HT1080 (cell line): ENCODE measurements at regions not wholly inside any gene's neighbourhood (a gene's known extent, or its start where the extent isn't known, plus 50 kb on each side); places are given as distances from the start of the nearest gene placed in this dataset.
A peak's percentile ranks its signal among the peaks of the same experiment; 100 is the strongest.

Experiments
- DNase-seq: peaks from one replicate; pipeline ENCODE4 v3.0.0-alpha.2; 2015; ENCODE audit warnings: low read depth

GRCh38 chr15:47184908-47185801 is 532.1 kb upstream of the SEMA6D start:
- no peak for DNase-seq

- no peak for DNase-seq
Observed at GRCh38 chr15:47186075-47186474, 531.2 kb upstream of the SEMA6D start.

GRCh38 chr15:47188758-47189507 is 528.4 kb upstream of the SEMA6D start:
- no peak for DNase-seq

DNA sequence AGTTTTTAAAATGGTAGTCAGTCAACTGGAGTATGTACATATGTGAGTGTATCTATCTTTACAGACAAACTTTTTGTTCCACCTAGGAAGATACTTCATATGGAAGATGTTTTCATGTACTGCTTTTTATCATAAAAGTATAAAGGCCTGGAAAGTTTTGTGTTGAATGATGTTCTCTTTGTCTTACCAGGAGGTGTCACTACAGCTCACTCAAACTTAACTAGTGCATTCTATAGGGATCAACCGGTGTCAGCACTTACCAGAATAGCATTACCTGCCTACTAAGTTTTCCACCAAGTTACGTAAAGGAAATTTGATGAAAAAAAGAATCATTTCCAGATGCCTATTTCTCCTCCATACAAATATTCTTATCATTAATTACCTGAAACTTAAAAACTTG is 522.6 kb upstream of the SEMA6D start:
- DNase-seq = peak; percentile 4

DNA sequence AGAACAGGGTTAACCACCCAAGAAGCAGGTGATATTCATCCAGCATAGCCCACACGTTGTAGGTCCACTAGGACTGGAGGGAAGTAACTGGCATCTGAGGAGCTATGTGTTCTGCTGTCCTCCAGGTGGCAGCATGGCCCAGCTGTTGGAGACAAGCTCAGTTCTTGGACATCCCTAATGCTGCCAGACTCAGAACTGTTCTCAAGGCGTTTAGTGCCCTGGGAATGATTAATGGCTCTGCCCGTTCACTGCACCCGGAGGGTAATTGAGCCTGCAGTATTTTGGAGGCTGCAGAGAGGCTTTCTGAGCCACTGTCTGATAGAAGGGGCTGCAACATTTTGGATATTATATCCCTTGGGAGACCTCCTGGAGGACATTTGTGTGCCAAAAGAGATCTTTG is 521.3 kb upstream of the SEMA6D start:
- peak; percentile 45 for DNase-seq

DNA sequence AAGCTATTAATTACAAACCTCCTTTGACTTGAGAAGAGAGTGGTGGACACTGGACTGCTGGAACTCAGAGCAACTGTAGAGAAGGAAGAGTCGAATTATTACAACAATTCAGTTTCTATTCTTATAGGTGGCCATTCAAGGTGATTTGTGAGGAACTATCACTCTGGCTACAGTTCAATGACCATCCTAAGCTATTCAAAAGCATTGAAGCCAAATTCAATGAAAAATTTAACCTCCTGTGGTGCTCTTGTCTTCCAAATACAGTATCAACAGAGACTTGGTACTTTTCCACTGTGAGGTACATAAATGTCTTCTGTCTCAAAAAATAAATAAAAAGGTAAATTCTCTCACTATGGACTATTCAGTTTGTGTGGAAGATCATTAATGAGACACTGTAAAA is 513.3 kb upstream of the SEMA6D start:
- no peak for DNase-seq

- no peak for DNase-seq
Observed at GRCh38 chr15:47206358-47206978, 510.8 kb upstream of the SEMA6D start.

- DNase-seq = no peak
Observed at GRCh38 chr15:47209591-47209990, 507.7 kb upstream of the SEMA6D start.

- no peak for DNase-seq
Observed at GRCh38 chr15:47212222-47213010, 504.9 kb upstream of the SEMA6D start.

GRCh38 chr15:47213883-47214282 is 503.4 kb upstream of the SEMA6D start:
- DNase-seq = no peak

- DNase-seq = peak; percentile 2
Observed at GRCh38 chr15:47218295-47218694, 499.0 kb upstream of the SEMA6D start.

DNA sequence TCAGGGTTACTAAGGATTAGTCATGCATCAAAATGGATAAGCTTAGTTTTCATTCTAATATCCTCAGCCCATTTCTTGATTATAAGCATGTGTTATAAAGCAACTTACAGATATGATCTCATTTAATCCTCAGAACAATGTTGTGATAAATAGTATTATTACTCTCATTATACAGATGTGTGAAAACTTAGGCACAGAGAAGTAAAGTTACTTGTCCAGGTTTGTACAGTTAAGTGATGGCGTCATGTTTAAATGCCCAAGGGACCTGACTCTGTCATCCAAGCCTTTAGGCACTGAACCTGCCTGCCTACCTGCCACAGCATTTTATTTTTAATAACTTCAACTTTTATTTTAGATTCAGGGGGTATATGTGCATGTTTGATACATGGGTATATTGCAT is 472.9 kb upstream of the SEMA6D start:
- DNase-seq = no peak

- DNase-seq = peak; percentile 63
Observed at GRCh38 chr15:47246317-47246716, 471.0 kb upstream of the SEMA6D start.

DNA sequence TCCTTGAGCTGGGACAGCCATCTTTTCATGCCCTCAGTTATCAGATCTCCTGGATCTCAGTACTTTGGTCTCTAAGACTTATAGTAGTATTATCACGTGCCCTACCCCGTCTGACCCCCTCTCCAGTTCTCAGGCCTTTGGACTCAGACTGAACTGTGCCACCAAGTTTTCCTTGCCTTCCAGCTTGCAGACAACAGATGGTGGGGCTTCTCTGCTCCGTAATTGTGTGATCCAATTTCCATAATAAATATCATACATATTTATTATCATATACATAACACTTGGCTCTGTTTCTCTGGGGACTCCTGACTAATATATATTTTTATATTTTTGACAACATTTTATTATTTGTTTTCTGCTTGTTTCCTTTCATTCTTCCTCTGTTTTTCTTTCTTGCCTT is 458.8 kb upstream of the SEMA6D start:
- no peak for DNase-seq

DNA sequence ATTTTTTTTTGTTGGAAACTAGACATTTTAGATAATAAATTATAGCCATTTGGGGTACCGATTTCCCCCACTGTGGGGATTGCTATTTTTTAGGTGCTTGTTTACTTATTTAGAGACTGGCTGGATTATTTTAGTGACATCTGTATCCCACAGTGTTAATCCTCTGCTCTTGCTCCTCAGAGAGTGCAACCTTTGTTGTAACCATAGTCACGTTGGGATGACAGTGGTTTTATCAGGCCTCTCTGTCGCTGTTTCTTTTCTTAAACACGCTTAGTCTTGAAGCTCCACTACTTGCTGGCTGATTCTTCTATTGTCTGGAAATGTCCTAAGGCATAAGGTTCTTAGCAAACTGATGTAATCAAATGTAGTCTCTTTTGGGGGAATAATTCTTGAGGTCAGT is 451.6 kb upstream of the SEMA6D start:
- no peak for DNase-seq

DNA sequence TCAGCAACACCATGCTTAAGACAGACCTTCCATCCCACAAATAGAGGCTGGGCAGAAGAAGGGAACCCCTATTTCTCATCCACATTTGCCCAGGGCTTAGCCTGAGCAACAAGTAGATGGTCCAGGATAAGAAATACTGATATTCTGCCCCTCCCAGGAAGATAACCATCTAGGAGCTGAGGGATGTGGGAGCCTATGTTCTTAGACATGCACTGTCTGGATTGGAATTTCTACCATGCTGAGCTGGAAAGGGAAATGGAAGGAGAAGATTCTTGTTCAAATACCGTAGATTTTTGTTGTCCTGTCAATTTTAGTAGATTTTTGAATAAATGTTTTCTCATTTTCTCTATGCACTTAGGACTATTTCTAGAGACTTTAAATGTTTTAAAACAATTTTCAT is 450.7 kb upstream of the SEMA6D start:
- no peak for DNase-seq

GRCh38 chr15:47273864-47274263 is 443.4 kb upstream of the SEMA6D start:
- DNase-seq = no peak

DNA sequence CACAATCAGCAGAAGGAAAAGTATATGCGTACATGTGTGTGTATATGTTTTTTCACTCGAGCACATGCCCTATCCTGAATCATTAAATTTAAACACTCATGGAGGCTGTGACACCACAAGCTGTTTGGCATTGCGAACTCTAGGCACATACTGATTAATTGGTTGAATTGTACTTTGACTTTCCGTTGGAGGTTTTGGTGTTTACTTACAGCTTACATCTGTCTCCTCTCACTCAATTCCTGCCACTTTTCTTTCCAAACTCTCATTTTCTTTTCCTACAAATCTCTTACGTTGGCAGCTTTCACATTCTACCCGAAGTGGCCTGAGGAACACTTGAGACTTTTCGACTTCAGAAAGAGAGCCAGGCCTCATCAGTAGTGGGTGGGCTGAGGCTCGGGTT is 434.1 kb upstream of the SEMA6D start:
- no peak for DNase-seq

GRCh38 chr15:47288794-47289193 is 428.5 kb upstream of the SEMA6D start:
- DNase-seq = no peak

GRCh38 chr15:47289656-47290055 is 427.6 kb upstream of the SEMA6D start:
- no peak for DNase-seq

- no peak for DNase-seq
Observed at GRCh38 chr15:47291767-47292166, 425.5 kb upstream of the SEMA6D start.
